Left hindlimb (tissue), 1 donor: ENCODE measurements at regions not wholly inside any gene's neighbourhood (a gene's known extent, or its start where the extent isn't known, plus 50 kb on each side); places are given as distances from the start of the nearest gene placed in this dataset.

ENCODE experiments used
- DNase-seq: peaks from one replicate; pipeline ENCODE4 v3.0.0-alpha.2; 2018

DNA sequence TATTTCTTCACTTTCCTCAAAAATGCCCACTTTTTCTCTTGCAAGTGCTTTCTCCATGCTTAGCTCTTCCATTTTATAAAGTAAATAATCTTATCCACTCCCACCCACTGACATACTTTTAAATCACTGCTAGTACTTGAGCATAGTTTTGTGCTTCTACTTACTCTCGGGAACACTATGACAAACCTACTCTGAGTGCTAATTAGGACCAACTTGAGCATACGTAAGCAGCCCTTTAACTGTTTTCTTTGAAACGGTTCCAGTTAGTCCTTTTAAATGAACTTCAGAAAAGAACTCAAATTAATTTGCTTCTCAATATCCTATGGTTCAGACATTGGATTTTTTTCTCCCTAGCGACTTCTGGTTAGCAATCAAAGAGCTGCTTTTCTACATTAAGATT, 280.0 kb upstream of the SOX2 start:
- DNase-seq = no peak

DNA sequence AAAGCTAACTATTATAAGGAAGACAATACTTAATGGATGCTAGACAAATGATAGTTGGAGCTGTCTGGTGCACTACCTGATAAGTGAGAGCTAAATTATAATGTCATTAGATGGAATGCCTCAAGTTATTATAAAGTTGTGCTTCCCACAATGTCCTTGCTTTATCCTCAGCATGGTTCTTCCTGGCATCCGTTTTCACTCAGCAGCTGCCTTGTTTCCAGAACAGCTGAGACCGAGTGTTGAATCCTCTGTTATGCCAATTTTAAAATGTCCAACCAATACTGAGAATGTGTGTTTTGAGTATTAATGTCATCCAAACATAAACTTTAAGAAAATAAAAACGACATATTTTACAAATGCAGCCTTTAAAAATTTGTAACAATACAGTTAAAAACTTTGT, 286.7 kb upstream of the SOX2 start:
- DNase-seq = no peak

DNA sequence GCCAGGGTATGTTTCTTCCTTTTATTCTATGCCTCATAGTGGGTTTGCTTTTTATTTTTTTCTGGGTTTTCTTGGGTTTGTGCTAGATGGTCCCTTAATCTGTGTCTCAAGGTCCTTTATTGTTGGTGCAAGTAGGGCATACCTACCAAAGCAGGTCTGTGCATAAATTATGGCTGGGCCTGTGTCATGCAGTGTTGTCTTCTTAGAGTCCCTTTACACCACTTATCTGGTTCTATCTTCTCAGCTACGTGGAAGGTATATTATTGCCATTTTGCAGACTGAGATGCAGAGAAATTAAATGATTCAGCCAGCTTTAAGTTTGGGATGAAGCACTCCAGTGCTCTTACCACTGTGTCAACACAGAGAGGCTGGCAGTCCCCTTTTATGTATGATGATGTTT, 293.5 kb upstream of the SOX2 start:
- no peak for DNase-seq

DNA sequence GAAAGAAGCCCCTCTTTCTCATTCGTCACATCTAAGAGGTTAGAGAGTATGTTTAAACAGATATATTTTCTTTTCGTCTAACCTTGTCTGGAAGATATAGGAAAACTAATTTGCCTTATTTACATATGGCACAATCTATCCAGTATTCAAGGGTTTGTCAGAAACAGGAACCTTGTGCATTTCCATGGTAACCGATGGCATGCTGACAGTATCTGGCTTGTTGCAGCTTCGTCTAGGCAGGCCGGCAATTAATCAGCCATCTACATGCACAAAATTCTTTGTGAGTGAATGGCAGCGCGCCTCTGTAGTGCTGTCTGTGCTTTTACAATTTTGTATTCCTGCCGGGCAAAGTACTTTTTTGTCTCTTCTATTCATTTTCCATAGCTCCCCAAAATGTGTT, 294.0 kb upstream of the SOX2 start:
- DNase-seq = no peak

DNA sequence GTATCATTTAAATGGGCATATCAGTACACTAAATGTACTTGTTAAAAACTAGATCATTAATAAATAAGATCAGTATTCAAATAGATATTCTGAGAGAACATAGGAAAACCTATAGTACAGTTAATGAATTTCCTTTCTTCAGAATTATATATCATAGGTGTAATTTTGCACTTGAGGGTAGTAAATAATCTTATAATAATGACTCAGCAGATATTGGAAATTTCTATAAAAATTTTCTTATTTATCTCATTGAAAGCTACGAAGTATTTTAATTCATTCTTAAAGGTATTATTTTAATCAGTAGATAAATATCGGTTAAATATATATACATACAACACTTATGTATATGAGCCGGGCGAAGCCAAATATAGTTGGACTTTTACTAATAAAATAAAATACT, 300.9 kb upstream of the SOX2 start:
- DNase-seq = no peak

DNA sequence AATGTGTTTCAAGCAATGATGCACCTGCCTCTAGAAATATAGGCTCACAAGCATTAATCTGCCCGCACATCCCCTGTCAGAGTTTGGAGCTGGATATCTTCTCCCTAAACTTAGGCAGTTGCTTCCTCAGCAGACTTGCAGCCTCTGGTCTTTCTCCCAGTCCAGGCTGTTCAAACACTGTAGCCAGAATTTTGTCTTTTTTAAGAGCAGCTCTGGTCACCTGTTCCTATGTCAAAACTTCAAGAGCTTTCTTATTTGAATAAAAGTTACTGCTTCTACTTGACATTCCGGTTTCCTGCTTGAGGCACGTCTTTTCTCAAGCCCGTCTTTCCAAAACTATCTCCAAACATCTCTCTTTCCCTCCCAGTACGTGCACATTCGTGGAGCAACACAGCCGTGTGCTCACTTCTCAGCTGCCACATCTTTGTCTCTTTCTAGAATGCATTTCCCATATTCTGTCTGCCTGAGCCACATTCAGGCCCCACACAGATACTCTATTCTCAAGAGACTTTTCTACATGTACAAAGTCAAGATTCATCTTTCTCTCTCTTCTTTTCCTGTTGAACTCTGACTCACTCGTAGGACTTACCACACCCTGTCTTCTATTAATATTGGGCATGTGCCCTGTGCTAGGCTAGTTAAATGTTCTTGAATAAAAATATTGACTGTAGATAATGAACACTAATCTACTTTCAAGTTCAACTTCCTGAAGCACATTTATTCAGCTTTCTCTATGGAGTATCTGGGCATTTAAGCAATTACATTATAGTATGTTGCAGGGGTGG, 307.7 kb upstream of the SOX2 start:
- no peak for DNase-seq

DNA sequence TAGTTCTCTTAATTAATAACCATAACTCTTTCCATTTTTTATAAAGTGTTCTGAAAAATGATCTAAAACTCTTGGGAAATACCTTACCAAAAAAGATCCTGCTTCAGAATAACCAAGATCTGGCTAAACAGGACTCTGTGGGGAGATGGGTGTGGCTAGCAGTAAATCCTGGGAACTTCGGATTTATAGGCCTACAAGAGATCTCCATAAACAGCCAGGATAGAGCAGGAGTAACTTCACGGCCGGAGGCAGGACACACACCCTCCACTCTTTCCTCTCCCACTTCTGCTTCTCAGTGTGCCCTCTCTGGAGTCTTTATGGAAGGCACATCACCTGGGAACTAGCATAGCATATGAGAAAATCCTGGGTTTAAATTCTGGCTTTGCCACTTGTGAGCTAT, 309.4 kb upstream of the SOX2 start:
- DNase-seq = no peak

DNA sequence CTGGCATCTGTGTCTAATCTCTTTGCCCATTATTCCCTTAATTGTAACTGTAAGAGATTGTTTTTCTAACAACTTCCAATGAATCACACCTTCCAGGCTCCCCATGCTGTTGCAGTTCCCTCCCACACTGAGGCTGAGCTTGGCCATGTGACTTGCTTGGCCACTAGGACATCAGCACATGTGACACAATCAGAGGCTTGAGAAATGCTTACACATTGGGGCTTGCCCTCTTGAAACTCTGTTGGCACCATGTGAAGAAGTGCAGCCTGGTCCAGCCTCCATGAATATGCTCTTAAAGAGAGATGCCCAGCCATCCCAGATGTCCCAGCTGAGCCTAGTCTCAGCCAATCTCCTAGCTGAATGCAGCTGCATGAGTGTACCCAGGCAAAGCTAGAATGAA, 326.8 kb upstream of the SOX2 start:
- DNase-seq = no peak

DNA sequence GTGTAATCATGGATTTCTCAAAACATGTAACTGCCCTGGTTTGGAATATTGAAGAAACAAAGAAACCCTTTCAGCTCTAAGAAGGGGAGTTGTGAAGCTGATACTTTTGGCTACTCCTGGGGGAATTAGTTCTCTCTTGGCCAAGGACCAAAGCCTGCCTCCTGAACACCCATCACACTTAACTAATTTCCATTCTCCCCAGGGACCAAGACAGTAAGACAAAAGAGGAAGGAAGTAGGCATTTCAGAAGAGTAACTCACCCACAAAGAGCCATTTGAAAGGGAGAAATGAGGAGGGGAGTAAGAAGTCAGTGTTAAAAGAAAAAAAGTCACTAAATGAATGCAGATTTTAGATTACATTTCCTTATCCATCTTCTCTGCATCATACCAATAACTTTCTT, 328.0 kb upstream of the SOX2 start:
- DNase-seq = no peak

DNA sequence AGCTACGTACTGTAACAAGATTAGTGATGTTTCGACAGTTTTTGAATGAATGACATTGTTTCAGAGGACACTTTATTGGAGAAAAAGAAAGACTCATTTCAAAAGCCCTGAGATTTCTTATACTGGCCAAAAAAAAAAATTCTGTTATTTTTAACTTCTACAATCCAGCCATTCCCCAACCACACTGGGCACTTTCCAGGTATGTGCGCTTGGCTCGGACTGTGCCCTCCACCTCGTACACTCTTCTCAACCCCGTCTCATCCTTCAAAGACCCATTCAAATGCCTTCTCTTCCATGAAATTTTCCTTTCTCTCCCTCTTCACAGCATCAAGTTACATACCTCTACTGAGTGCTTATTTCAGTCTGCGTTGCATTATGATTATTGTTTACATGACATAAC, 328.5 kb upstream of the SOX2 start:
- DNase-seq = no peak

DNA sequence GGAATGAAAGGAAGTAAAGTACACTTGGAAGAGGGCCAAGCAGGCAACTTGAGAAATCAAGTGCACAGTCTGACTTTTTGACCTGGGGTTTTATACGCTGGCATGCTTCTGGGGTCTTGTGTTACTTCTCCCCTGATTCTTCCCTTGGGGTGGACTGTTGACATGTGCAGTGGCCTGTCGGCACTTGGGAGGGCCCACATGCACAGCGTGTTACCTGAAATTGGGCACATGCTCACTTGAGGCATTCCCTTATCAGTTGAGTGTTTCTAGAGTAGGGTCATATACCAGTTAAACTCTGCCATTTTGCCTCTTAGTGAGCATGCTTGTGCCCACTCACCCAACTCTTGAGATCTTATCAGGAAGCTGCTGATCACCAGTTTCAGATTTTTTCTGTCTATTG, 329.1 kb upstream of the SOX2 start:
- DNase-seq = no peak

DNA sequence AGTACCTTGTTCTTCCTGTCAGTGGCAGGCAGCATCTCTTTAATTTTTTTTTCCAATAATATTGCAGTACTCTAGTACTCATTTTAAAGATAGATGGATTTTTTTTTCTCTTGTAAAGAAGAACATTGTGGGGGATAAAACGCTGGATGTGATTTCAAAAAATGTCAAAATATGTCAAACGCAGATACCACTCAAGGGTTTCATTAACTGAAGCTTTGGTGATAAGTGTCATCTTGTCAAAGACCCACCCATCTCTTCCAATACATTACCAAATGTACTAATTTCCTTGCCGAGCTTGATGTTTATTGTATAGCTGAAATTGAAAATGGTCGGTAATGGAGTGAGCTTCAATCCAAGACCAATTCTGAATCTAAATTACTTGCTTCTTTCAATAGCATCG, 332.4 kb upstream of the SOX2 start:
- DNase-seq = no peak

DNA sequence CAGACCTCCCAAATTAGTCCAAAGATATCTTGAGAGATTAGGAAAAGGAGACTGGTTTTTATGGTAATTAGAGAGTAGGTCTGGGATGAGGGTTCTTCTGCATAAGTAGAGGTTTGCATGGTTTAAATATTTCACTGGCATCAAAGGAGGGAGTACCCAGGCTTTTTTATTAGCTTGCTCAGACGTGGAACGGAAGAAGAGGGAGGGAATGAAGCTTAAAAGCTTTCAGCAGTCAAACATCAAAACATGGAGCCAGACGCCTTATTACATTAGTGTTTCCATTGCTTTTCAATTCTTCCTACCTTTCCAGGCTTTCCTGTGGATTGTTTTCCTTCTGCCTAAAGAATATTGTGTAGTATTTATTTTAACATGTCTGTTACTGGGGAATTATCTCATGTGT, 342.1 kb upstream of the SOX2 start:
- DNase-seq = no peak

DNA sequence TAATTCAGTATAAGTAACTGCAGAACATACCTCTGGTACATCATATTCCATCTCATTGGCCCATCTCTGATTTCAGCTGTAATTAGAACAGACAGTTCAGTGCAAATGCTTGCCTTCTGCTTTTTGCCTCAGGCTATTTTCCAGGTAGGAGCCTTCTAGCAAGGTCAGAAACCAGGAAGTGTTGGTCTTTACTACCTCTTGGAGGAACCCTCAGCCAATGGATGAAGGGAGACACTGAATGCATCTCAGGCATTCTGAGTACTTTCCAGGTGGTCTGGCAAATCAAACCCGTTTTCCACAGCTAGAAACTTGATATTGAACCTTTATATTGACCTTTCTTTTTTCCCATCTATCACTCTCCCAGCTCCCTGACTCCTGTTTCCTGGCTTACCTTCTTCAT, 348.5 kb upstream of the SOX2 start:
- no peak for DNase-seq

DNA sequence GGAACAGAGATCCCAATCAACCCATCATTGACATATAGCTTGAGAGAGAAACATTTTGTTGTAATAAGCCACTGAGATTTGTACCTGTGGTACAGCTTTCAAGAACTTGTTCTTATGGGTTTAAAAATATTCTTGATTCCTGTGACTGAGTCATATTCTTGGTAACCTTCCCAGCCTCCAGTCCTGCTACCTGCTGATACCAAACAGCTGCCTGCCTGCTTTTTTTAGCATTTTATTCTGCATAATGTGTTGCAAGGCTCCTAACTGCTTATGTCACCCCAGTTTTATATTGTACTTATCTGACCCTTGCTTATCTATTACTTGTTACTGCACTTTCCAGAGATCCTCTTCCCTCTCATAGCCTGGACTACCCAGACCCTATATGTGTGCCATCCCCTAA, 349.3 kb upstream of the SOX2 start:
- no peak for DNase-seq

DNA sequence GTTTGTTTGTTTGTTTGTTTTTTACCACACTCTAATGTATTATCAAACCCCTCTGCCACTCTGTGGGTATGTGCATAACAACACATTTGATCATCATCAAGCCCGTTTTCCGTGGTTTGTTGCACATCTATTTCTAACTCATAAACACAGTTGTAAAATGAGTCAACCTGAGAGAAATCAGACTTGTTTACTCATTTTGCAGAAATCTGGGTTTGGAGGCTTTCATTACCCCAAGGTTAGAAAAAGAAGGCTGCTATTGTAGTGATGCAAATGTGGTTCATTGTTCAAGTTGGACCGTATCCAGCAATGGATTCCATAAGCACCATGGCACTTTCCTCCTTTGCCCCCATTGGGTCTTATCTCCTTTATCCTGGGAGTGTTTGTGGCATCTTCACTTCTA, 353.2 kb upstream of the SOX2 start:
- DNase-seq = no peak

DNA sequence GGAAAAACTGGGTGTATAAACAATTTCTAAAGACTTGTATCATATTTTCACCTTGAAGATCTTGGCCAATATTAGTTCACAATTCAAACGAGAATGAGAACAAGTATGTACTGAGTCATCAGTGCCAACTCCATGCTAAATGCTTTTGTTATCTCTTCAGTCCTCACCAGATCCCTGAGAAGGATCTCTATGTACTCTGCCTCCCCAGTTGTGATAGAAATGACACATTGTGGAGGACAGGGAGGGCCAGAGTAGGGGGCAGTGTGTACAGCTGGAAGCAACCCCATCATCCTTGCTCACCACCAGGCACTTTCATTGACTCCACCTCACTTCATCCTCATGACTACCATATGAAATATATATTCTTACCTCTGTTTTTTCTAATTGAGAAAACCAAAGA, 353.7 kb upstream of the SOX2 start:
- DNase-seq = no peak

DNA sequence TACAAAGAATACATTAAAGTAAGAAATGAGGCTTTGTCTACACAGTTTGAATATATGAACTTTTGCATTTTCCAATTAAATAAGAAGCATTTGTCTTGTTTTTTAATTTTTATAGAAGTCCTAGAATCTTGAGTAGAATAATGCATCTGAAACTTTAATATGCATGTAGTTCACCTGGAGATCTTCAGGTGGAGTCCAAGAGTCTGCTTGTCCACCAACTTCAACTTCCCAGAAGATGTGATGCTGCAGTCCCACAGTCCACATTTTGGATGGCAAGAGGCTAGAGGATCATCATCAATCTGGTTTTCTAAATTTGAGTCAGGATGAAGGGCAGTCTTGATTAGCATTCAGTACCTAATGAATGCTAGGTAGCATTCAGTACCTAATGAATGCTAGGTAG, 357.6 kb upstream of the SOX2 start:
- DNase-seq = no peak

DNA sequence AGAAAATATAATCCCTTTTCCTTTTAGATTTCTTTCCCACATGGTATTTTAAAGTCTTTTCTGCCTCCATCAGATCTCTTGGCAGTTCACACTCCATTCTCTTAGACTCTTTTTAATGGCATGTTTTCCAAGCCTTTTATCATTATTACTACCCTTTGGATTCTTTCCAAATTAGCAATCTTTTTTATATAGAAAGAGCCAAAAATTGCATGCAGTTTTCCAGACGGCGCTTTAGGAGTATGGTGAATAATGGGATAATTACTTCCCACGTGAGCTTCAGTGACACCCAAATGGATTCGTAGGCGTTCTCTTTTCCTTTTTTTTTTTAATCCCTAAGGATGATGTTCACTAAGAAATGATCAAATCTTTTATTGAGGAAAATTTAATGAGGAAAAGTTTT, 354.8 kb upstream of the DNAJC19 start:
- DNase-seq = no peak

DNA sequence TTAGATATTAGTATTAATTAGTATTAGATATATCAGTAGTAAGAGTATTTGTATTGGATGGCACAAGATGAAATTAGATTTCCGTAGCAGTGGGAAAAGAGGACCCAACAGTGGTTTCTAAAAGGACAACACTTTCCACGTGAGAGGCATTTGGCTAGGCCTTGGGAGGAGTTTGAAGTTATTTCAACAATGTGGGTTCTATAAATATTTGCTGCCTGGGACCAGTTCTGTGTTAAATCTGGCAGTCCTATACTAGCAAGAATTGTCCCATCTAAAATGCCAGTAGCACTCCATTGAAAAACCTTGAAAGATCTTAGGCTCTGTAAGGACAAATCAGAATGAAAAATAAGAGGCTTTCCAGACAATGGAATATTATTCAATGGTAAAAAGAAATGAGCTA, 347.1 kb upstream of the DNAJC19 start:
- no peak for DNase-seq

DNA sequence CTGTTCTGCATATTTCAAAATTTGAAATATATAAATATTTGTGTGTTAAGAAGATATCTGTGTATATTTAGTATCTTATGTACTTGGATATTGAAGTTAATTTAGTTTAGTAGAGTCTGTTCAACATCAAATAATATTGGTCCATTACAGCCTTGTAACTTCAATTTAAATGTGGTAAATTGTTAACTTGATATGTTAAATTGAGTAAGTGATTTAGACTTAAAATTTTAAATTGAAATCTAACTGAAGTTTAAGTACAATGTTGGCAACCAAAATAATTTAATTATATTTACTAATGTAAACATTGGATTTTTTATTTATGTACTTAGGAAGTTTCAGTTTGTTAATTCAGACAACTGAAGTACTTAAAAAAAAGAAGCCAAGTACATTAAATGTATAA, 343.9 kb upstream of the DNAJC19 start:
- no peak for DNase-seq

DNA sequence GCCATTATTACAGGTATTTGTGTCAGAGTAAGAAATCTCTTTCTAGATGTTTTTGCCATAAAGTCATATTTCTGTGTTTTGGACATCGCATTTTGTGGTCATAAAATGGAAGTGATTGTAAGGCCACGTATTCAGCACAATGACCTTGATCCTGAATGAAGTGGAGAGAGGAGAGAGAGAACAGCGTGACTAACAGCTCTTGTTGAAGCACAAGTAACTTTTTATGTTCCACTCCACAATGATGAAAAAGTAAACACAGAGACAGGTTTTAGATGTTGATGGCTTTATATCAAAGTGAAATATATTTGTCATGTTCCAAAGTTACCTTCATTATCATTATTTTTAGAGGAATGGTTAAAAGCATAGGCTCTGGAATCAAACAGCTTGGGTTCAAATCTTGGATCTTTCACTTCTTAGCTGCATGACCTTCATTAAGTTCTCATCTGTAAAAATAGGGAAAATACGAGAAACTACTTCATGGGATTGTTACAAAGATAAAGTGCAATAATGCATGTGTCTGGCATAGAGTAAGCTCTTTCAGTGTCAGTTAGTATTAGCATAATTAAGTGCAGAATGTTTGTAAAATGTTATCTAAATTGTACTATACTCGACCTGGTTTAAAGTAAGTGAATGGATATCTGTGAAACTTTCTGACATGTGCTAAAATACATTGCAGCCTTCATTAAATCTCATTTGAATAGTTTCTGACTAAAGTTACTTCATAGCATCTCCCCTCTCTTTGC, 341.5 kb upstream of the DNAJC19 start:
- no peak for DNase-seq

DNA sequence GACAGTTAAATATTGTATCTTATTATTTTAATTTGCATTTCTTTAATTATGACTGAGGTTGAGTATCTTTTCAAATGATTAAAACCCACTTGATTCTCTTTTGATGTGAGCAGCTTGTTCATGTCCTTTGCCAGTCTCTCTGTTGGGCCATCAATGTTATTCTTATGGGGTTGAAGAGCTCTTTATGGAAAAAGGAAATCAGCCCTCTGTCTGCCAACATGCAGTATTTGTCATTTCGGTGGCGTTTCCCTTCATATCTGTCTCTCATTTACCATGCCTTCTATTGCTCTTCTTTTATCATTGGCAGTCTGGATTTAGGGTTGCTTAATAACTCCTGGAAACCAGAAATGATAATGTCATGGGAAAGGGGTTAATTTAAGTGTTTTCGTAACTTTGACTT, 340.7 kb upstream of the DNAJC19 start:
- no peak for DNase-seq

DNA sequence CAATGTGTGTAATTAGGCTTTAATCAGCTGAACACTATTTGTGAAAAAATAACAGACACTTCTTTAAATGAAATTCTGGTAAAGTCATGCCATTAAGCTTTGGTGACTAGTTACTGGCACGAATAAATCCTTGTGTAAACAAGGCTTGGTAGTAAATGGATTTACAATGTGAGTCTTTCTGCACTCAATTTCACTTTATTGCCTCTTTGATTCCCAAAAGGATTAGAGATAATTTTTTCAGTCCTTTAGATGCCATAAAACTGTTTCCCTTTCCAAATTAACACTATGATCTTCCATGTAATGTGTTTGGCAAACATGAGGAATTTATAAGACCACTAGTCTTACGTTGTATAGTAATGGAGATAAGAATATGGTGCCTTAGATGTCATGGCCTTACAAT, 339.5 kb upstream of the DNAJC19 start:
- DNase-seq = no peak

DNA sequence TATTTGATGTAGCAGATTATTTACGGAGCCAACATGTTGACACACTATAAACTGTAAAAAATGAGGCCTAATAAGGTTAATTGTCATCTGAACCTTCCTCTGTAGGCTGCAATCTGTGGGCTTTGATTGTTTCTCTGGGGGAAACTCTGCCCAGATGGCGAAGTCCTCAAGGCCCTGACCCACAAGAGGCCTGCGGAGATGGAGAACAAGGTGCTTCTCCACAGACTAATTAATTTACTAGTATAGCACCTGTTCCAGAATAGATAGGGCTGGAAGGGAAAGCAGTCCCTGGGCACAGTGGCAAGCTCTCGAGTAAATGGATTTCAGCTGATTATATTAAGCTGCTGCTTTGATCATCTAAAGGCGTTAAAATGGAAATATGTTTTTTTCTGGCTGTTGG, 338.8 kb upstream of the DNAJC19 start:
- DNase-seq = no peak
